HL-60 (cell line): ENCODE measurements at regions not wholly inside any gene's neighbourhood (a gene's known extent, or its start where the extent isn't known, plus 50 kb on each side); places are given as distances from the start of the nearest gene placed in this dataset.

Experiments
- CTCF ChIP-seq: IDR thresholded peaks from one replicate; pipeline ENCODE4 v1.5.1; 2011; ENCODE audit warnings: low read length, control low read depth, inconsistent platforms; ENCODE audit not compliant: insufficient read depth
- POLR2AphosphoS5 ChIP-seq: IDR thresholded peaks from 2 replicates; pipeline ENCODE4 v1.6.1; 2012; ENCODE audit warnings: low read depth
- SPI1 ChIP-seq: IDR thresholded peaks from 2 replicates; pipeline ENCODE4 v1.6.1; 2012; ENCODE audit warnings: low read depth, mild to moderate bottlenecking, borderline replicate concordance

- TF ChIP-seq CTCF = no peak
- no peak for TF ChIP-seq SPI1
- TF ChIP-seq POLR2AphosphoS5 = no peak
Measured at GRCh38 chr6:37551867-37552266, 52.2 kb upstream of the CCDC167 start.
